Caki2 (cell line): ENCODE measurements at regions not wholly inside any gene's neighbourhood (a gene's known extent, or its start where the extent isn't known, plus 50 kb on each side); places are given as distances from the start of the nearest gene placed in this dataset.
"Not testable (repeated sequence)": the region's sequence is repeated elsewhere in the genome, so short reads cannot be mapped to it uniquely, and the experiment has no call there.

Experiments
- DNase-seq: peaks from one replicate; pipeline ENCODE4 v3.0.0-alpha.2; 2015; ENCODE audit warnings: low read depth
- in situ Hi-C: cut with HindIII; loops from 2 replicates; pipeline ENCODE4 v1.10.0; 2016; ENCODE audit warnings: low sequenced_read_pairs, low pct_unique_long_range_greater_than_20kb, mixed read lengths

DNA sequence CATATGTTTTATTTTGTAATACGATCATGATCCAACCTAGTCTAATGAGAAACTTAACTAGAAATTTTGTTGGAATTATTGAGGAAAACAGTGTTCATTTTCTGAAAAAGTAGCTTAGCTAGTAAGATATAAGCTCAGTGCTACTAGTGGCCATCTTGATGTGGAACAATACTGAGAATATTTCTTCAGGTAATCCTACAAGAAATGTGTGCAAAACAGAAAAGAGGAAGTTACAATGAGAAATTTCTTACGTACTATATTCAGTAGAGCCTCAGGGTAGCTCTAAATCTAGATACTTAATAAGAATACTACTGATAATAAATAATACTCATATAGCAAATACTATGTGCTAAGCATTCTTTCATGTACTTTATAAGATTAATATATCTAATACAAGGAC lies 114.8 kb downstream of the SYT15B start:
- DNase-seq, in situ Hi-C loops: not testable (repeated sequence)

DNA sequence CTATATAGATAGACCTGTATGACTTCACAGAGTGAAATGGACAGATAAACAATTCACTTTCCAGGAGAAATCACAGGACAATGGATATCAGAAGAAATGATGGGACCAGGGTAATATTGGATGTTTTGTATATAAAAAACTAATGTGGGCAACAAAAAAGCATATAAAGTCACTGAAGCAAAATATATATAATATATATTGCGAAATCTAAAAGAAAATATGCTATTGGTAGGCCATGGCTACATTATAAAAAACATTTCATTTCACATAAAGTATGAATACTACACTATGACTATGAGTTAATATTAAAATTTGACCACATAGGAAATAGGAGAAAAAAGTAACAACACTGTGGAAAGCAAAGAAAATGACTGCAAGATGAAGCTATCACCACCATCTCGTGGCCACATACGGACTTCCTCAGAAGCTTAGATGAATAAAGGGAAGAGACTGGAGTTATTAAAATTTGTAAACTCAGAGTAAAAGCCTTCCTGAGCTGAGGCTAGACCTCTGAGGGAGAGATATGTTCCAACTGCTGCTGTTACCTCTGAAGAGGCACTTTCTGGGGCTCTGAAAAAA lies 115.8 kb downstream of the SYT15B start:
- DNase-seq, in situ Hi-C loops: not testable (repeated sequence)

DNA sequence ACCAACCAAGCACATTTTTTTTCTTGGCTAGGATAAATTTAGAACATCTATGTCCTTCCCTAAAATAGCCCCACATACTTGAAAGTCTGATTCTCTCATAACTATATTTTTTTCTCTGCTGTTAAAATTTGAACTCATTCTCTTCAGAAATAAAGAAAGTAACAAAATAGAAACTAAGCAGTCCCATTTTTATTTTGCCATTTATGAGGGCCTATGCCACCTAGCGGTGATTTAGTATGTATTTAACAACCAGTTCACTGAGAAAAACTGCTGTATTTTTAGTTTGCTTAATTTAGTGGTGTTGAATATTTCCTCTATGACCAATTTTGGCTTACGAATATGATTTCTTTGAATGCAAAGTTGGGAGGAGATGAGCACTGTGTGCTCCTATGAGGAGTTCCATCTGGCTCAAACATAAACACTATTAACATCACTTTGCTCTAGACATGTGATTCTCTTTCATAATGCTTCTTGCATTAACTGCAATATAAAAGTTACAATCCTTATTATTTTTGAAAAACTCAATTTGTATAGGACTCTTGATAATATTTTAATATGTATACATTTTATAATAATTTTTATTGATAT lies 116.6 kb downstream of the SYT15B start:
- DNase-seq = peak; percentile 0
- in situ Hi-C loops = not testable (repeated sequence)

DNA sequence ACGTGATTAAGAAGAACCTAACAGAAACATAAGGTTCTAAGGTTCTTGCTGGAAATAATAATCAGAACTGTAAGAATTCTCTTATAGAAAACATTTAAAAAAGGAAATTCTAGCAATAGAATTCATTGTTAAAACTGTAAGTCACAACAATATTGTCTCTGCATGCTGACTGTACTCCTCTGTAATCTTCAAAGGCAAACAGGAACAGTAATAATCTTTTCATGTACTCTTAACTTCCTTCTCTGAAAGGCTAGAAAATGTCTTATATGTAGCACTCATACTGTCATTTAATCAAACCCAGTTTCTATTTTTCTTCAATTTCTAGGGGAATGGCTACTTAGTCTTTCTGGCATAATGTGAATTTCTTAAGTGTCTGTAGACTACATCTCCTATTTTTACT lies 103.5 kb upstream of the AGAP9 start:
- DNase-seq, in situ Hi-C loops: not testable (repeated sequence)

DNA sequence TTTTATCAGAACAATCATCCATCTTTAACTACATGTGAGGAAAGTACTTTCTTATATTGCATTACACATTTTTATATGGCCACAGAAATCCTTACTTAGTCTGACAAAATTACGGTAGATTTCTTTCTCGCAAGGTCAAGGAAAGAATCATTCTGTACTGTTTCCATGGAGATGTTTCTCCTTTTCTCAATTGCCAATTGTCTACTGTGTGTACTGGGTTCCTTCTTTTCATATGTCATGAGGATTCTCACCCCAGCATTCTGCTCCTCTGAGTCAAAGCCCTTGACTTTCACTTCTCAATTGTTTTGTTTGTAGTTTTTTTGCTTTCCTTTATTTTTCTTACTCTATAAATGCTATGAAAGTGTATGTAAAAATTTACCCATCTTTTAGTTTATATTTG lies 99.3 kb upstream of the AGAP9 start:
- in situ Hi-C loops, DNase-seq: not testable (repeated sequence)

DNA sequence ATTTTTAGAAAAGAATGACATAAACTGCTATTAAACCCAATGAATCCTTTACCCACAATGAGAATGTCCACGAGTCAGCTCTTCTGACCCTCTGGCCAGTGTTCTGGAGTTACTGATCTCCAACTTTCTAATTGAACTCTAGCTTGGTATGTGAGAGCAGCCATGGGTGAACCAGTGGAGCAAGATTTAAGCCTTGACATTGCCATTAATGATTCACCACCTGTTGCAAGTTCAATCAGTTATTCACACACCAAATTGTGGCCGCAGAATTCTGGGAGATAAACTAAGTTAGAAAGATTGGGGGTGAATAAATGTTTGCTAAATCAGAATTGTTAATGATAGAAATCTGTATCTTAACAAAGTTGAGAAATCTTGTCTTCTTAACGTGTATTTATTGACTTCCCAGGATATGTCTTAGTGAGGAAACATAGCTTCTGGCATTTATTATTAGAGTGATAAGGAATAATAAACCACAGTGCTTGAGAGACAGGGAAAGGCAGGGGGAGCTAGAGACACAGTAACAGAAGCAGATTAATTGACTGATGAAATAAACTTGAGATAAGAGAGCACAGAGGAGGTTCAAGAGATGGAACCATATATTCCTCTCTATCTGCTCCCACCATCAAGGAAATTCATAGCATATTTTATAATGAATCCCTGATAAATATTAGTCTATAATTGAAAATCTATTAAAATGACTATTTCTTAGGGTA lies 96.0 kb upstream of the AGAP9 start:
- in situ Hi-C loops = not testable (repeated sequence)
- DNase-seq = peak; percentile 16

DNA sequence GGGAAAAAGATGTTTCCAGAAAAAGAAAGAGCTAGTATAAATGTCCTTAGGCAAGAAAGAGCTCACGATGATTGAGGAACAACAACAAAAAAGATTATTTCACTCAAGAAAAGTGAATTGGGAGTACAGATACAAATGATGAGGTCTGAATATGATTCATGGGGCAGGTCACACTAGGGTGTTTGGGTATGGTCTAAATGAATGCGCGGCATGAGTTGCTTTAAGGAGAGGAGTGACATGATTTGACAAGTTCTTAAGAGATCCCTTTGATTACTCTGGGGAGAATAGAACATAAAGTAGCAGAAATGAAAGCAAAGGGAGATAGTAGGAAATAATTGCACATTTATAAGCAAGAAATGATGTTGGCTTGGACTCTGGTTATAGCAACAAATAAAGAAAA lies 85.9 kb upstream of the AGAP9 start:
- in situ Hi-C loops, DNase-seq: not testable (repeated sequence)

DNA sequence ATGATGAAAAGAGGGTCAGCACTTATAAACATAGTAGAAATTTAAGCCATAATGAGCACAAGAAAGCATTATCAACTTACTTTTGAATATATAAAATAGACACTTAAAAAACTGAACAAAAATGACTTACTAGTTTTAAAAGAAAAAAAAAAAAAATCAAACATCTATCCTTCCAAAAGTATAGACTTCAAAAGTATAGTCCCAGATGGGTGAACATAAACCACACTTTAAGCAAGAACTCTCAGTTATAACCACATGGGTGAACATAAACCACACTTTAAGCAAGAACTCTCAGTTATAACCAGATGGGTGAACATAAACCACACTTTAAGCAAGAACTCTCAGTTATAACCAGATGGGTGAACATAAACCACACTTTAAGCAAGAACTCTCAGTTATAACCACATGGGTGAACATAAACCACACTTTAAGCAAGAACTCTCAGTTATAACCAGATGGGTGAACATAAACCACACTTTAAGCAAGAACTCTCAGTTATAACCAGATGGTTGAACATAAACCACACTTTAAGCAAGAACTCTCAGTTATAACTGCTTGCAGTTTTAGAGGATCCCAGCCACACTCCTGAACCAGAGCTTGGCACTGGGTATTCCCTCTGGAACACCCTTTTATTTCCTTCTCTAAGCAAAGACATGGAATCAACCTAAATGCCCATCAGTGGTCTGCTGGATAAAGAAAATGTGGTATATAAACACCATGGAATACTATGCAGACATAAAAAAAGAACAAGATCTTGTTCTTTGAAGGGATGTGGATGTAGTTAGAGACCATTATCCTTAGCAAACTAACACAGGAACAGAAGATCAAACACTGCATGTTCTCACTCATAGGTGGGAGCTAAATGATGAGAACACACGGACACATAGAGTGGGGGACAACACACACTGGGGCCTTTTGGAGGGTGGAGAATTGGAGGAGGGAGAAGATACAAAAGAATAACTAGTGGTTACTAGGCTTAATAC lies 82.6 kb upstream of the AGAP9 start:
- in situ Hi-C loops, DNase-seq: not testable (repeated sequence)

DNA sequence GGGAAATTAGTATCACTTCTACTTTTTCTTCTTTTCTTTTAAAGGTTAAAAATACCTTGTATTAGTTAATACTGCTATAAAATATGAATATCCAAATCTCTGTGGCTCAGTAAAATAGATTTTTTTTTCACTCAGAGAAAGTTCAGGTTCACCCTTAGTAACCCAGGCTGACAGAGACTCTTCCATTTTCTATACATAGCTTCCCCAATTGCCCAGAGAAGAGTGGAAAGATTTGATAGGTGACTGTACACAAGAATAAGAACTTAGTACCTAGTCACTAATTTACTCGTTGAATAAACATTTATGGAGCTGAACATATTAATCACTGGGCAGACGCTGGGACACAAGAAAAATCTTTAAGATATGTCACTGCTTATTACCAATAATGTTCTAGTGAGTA lies 77.2 kb upstream of the AGAP9 start:
- DNase-seq, in situ Hi-C loops: not testable (repeated sequence)

DNA sequence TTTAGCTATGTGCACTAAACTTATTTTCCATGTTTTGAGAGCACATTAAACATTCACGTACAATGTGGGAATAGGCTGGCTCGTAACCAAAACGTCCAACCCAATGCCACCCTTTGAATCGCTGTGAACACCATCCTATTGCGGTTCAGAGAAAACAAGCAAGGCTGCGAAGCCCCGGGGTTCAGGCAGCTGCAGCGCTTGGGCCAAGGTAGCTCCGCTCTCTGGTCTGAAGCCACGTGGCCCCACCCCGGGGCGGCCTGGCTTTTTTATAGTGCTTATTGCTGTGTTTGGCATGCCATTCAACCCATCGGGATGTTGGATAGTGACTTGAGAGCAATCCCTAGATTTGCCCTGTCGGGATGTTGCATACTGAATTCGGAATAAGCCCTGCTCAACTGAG lies 76.7 kb upstream of the AGAP9 start:
- in situ Hi-C loops, DNase-seq: not testable (repeated sequence)

DNA sequence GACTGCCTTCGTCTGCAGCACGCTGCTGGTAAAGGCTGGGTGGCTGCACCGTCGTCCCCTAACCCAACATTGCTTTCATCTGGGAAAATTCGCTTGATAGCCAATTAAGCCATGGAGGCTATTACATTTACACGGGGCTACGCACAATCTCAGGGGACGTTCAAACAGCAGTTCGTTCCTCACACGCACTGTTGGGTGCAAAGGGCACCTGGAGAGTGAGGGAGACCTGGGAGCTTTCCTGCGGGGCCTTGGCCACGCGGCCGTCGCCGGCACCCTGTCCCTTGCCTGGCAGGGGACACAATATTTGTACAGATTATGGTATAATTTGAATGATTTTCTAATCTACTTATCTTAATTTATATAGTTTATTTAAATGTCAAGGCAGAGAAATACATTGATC lies 76.2 kb upstream of the AGAP9 start:
- in situ Hi-C loops, DNase-seq: not testable (repeated sequence)

DNA sequence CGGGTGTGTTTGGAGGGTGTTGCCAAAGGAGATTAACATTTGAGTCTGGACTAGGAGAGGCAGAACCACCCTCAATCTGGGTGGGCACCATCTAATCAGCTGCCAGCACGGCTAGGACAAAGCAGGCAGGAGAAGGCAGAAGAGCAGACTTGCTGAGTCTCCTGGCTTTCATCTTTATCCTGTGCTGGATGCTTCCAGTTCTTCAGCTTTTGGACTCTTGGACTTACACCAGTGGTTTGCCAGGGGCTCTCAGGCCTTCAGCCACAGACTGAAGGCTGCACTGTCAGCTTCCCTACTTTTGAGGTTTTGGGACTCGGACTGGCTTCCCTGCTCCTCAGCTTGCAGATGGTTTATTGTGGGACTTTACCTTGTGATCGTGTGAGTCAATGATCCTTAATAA lies 70.4 kb upstream of the AGAP9 start:
- in situ Hi-C loops, DNase-seq: not testable (repeated sequence)

DNA sequence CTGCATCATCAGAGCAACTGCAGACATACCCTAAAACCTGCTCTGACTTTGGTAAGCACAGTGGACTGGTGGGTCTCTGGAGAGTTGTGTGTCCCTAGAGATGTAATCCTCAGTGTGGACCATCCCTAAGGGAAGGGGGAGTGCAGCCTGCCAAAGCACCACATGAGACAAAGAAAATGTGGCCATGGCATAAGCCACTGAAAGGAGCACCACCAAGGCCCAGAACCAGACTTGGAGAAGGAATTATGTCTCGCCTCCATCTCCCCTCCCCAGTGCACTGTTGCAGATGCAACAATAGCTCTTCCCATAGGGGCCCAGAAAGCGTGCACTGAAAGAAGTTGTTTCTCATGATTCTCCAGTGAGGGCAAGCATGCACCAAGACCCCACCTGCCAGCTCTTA lies 69.7 kb upstream of the AGAP9 start:
- not testable (repeated sequence) for DNase-seq

DNA sequence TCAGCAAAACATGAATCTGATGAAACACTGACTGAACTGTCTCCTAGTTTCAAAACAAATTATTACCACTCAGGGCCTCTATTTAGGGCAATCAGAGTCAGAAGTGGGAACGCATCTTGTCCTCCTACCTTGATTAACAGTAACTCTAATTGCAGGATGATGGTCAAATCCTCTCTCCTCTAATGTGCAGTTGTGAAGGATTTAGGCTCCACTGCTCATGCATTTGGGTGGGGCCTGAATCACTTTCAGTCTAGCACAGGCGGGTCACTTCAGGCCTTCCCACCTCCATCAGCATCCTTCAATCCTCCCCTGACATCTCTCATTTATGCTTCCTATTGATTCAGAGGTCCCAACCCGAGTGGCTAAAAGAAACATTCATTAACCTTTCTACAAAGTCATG lies 67.5 kb upstream of the AGAP9 start:
- in situ Hi-C loops, DNase-seq: not testable (repeated sequence)

More for the DNA sequence above, 69.7 kb upstream of the AGAP9 start:
- in situ Hi-C loops = not testable (repeated sequence)

DNA sequence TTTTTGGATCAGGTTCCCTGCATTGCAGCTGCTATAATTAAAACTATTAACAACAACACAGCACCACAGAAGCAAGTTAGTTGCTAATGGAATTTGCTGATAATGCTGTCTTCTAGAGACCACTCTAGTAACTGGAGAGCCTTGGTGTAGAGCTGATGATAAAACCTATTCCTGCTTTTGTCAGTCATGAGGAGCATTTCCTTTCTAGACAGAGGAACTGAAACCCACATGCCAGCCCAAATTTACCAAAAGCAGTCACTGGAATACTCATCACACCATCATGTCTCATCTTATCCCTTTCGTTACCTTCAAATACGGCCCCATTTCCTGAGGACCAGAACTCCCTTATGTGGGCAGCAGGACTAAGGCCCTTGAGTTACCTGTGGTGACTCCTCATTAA lies 67.1 kb upstream of the AGAP9 start:
- in situ Hi-C loops, DNase-seq: not testable (repeated sequence)

DNA sequence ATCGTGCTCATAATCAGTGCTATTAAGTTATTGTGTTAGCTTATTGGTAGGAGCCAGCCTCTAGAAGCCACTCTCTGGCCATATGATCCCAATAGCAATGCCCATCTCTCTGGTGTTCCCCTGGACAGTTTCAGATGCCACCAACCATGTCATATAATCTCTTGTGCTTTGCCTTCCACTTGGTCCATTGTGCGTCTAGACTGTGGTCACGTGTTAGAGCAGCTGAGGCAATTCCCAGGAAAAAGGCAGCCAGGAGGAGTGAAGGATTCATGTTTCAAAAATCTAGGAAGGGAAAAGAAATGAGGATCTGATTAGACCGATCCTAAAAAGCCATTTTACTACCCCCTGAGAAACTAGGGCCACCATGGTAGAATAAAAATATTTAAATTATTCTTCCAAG lies 58.6 kb upstream of the AGAP9 start:
- DNase-seq, in situ Hi-C loops: not testable (repeated sequence)

DNA sequence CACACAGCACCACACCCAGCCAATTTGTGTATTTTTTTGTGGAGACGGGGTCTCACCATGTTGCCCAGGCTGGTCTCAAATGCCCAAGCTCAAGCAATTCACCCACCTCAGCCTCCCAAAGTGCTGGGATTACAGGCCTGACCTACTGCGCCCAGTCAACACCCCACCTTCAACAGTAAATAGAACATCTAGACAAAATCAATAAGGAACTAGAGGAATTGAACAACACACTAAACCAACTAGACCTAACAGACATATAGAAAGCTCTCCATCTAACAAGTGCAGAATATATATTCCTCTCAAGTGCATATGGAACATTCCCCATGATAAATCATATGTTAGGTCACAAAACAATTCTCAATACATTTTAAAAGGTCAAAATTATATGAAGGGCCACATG lies 56.6 kb upstream of the AGAP9 start:
- in situ Hi-C loops, DNase-seq: not testable (repeated sequence)

DNA sequence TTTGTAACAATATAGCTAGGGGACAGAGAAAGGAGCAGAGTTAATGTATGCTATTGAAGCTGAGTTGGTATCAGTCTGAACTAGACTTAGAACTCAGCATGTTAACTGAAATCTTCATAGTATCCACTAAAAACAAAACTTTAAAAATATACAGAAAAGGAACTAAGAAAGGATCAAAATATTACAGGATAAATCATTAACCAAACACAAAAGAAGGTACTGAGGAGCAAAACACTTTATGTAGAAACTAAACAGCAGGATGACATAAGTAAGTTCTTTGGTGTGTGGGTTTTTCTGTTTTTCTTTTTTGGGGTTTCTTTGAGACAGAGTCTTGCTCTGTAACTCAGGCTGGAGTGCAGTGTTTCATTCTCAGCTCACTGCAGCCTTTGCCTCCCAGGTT lies 55.1 kb upstream of the AGAP9 start:
- DNase-seq, in situ Hi-C loops: not testable (repeated sequence)
